K562 (cell line): ENCODE measurements at regions not wholly inside any gene's neighbourhood (a gene's known extent, or its start where the extent isn't known, plus 50 kb on each side); places are given as distances from the start of the nearest gene placed in this dataset.
A peak's percentile ranks its signal among the peaks of the same experiment; 100 is the strongest.

Experiments
- ATAC-seq: fragments of 200-7000 bp; cut with Tn5 transposase; 3 replicates; pipeline ENCODE4 v1.9.1; 2020; ENCODE audit warnings: moderate library complexity
- BruUV-seq: library from RNA; stranded (reverse); fragments of 400-500 nt; replicated peaks from 2 replicates; lab custom pipeline; 2021; lab: Mats Ljungman, UMichigan
- CTCF ChIA-PET: fragments of 300-600 bp; formaldehyde crosslinking; extraction: SDS; loops from one replicate; lab custom pipeline; 2021; ENCODE audit warnings: low intra/inter-chr PET ratio; lab: Yijun Ruan, JAX
- POLR2A ChIA-PET: fragments of 300-600, 350-650 bp; sonication (Branson Sonifier 250); formaldehyde crosslinking; extraction: SDS; loops from one replicate; lab custom pipeline; 2021; ENCODE audit warnings: antibody characterized with exemption, inconsistent platforms; lab: Yijun Ruan, JAX
- DNase-seq, 4 experiments: peaks; one replicate each; pipeline versions ENCODE4 v3.0.0 to v3.0.0-alpha.2; 2011 to 2018; ENCODE audit warnings: low spot score in 3 of 4, mixed read lengths in 3 of 4; ENCODE audit errors: extremely low read depth in 1 of 4
- FAIRE-seq: peaks from 2 replicates; lab custom pipeline; 2011; peaks lifted over from hg19 to GRCh38; lab: Jason Lieb, UNC
- H2AFZ ChIP-seq: 2 replicates; pipeline ENCODE4 v1.6.0; 2011; ENCODE audit warnings: low read depth, low read length, control low read depth, inconsistent platforms
- H3K27ac ChIP-seq: fragments of 200-600 bp; 3 replicates; pipeline ENCODE4 v1.8.0; 2011; ENCODE audit warnings: low read depth, mild to moderate bottlenecking, control low read depth, inconsistent platforms, low read length, moderate library complexity, mixed read lengths; ENCODE audit errors: extremely low read depth
- H3K27me3 ChIP-seq, 2 experiments: fragments of 300-600 bp in 1 of 2; 2 replicates in 1 of 2; 3 replicates in 1 of 2; pipeline versions ENCODE4 v1.6.0 to v1.8.0; 2011; ENCODE audit warnings: inconsistent platforms in 2 of 2, low read length in 2 of 2, mild to moderate bottlenecking in 1 of 2, mixed read lengths in 1 of 2, moderate library complexity in 1 of 2; ENCODE audit not compliant: control insufficient read depth in 2 of 2, insufficient read depth in 2 of 2
- H3K36me3 ChIP-seq: fragments of 300-600 bp; 3 replicates; pipeline ENCODE4 v1.8.0; 2011; ENCODE audit warnings: mild to moderate bottlenecking, low read length, inconsistent platforms; ENCODE audit not compliant: control insufficient read depth, insufficient read depth
- H3K4me1 ChIP-seq, 2 experiments: fragments of 200-600 bp in 1 of 2; replicated peaks in 1 of 2; 2 replicates in 1 of 2; 3 replicates in 1 of 2; pipeline versions ENCODE4 v1.5.1 to v1.8.0; 2011; ENCODE audit warnings: inconsistent platforms in 2 of 2, low read length in 2 of 2, mild to moderate bottlenecking in 1 of 2, mixed read lengths in 1 of 2, moderate library complexity in 1 of 2; ENCODE audit not compliant: control insufficient read depth in 2 of 2, insufficient read depth in 2 of 2
- H3K4me2 ChIP-seq: 2 replicates; pipeline ENCODE4 v1.6.1; 2011; ENCODE audit warnings: low read length, control low read depth, inconsistent platforms, mixed read lengths; ENCODE audit not compliant: insufficient read depth
- H3K4me3 ChIP-seq: fragments of 200-600 bp; sonication (generic), shearing (Covaris generic); 2 replicates; pipeline ENCODE4 v1.5.1; 2016; ENCODE audit warnings: control low read depth, inconsistent platforms
- H3K79me2 ChIP-seq: fragments of 200-600 bp; 3 replicates; pipeline ENCODE4 v1.8.0; 2011; ENCODE audit warnings: low read length, inconsistent platforms; ENCODE audit not compliant: control insufficient read depth, insufficient read depth
- H3K9ac ChIP-seq, 2 experiments: 2 replicates each; pipeline versions ENCODE4 v1.6.0 to v1.6.1; 2011; ENCODE audit warnings: low read depth in 2 of 2, low read length in 2 of 2, control low read depth in 1 of 2, inconsistent platforms in 1 of 2, mild to moderate bottlenecking in 1 of 2, mixed read lengths in 1 of 2; ENCODE audit not compliant: insufficient read depth in 1 of 2
- H3K9me1 ChIP-seq: one replicate; pipeline ENCODE4 v1.6.0; 2011; ENCODE audit warnings: inconsistent platforms, mild to moderate bottlenecking, low read length, moderate library complexity; ENCODE audit not compliant: control insufficient read depth, insufficient read depth
- H3K9me3 ChIP-seq: replicated peaks from 2 replicates; pipeline ENCODE4 v1.5.1; 2011; ENCODE audit warnings: low read depth, low read length, inconsistent platforms; ENCODE audit not compliant: control insufficient read depth, insufficient read depth
- H4K20me1 ChIP-seq: replicated peaks from 2 replicates; pipeline ENCODE4 v1.6.1; 2011; ENCODE audit warnings: low read length, inconsistent platforms, mixed read lengths; ENCODE audit not compliant: control insufficient read depth, insufficient read depth
- BRCA1 ChIP-seq, 2 experiments: fragments of 450-650 bp in 1 of 2; sonication (generic) in 1 of 2; formaldehyde crosslinking in 1 of 2; IDR thresholded peaks; 2 replicates each; pipeline versions ENCODE4 v1.5.0 to v1.6.1; 2017 to 2020; ENCODE audit warnings: mild to moderate bottlenecking in 1 of 2, missing genetic modification reagents in 1 of 2
- GABPB1 ChIP-seq: sonication (generic); formaldehyde crosslinking; IDR thresholded peaks from 2 replicates; pipeline ENCODE4 v1.8.0; 2022; ENCODE audit warnings: mild to moderate bottlenecking, missing genetic modification reagents
- RFX1 ChIP-seq: fragments of 450-650 bp; IDR thresholded peaks from 2 replicates; pipeline ENCODE4 v1.6.1; 2016; ENCODE audit warnings: mild to moderate bottlenecking, moderate library complexity
- STAT5B ChIP-seq: fragments of 250-450 bp; sonication (Bioruptor Pico); IDR thresholded peaks from 2 replicates; pipeline ENCODE4 v1.8.0; 2021; ENCODE audit warnings: mild to moderate bottlenecking, inconsistent platforms
- ZNF263 ChIP-seq: sonication (generic); formaldehyde crosslinking; IDR thresholded peaks from 2 replicates; pipeline ENCODE4 v1.8.0; 2022; ENCODE audit warnings: mild to moderate bottlenecking, missing genetic modification reagents, borderline replicate concordance
- in situ Hi-C: fragments of 300-500 bp; cut with MboI; formaldehyde crosslinking; loops from 4 replicates; pipeline ENCODE4 v1.15.0; 2018; ENCODE audit warnings: inconsistent platforms, mixed read lengths
- intact Hi-C: fragments of 100-400 bp; cut with micrococcal nuclease; formaldehyde crosslinking; loops from 2 replicates; pipeline ENCODE4 v1.14.2; 2022
- TF ChIP-seq, protein P1 (sequence below): IDR thresholded peaks from 2 replicates; pipeline ENCODE4 v1.6.1; 2014; ENCODE audit warnings: antibody characterized with exemption
- TF ChIP-seq, protein P2 (sequence below): fragments of 250-450 bp; sonication (Bioruptor Pico); IDR thresholded peaks from 2 replicates; pipeline ENCODE4 v1.5.0; 2020; ENCODE audit warnings: mild to moderate bottlenecking, borderline replicate concordance
- TF ChIP-seq, protein P3 (sequence below): sonication (generic); formaldehyde crosslinking; IDR thresholded peaks from 2 replicates; pipeline ENCODE4 v1.8.0; 2022; ENCODE audit warnings: missing genetic modification reagents, mild to moderate bottlenecking, borderline replicate concordance
- TF ChIP-seq, protein P4 (sequence below): fragments of 250-450 bp; sonication (Bioruptor Pico); IDR thresholded peaks from 2 replicates; pipeline ENCODE4 v1.5.1; 2021; ENCODE audit warnings: mild to moderate bottlenecking

DNA sequence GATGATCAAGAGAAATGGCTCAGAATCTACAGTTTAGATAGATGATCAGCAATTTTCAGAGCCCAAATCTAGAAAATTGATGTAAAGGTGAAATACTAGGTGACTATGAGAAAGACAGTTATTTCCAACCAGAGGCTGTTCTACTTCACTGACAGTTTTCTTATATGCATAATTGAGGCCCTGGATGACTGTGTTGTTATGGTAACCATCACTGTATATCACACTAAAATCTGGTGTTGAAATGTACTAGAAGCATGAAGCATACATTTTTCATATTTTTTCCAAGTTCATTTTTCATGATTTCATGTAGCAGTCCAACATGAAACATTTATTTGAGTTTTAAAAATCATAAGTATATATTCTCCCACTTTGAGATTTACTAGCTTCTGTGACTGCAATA, 87.4 kb downstream of the ATXN3L start:
- POLR2A ChIA-PET: no interaction called here

DNA sequence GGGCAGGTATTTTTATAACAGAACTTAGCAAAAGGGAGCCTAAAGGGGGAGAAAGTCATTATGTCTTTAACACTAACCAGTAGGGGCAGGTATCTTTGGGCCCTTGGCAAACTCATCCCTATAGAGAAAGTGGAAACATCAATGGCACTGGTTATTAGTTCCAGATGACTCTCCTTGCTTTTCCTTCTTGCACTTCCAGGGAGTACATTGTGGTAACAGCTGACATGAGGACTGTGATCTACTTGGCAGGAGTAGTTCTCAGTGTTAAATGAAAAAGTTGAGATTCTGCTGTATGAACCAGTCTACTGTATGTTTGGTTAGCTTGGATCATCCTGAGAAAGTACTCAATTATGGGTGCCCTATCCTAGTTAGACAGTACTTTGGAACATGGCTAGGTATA, 93.6 kb downstream of the ATXN3L start:
- DNase-seq (no peak), FAIRE-seq (no peak), ATAC-seq (no peak)
- in situ Hi-C loops: no loop called here
- H3K36me3 ChIP-seq: no peaks in the 10 kb centered on the region
- intact Hi-C loops: no loop called here
- H3K9ac ChIP-seq: no peak overlapping the region
- no TSS peak for BruUV-seq
- no peaks in the 10 kb centered on the region for H3K27me3 ChIP-seq
- no peaks in the 10 kb centered on the region for H3K79me2 ChIP-seq
- H3K9me1 ChIP-seq: no peaks in the 10 kb centered on the region
- no peak overlapping the region for H2AFZ ChIP-seq
- H3K4me2 ChIP-seq: no peak overlapping the region
- no peak overlapping the region for H3K27ac ChIP-seq
- H3K4me1 ChIP-seq: no peaks in the 10 kb centered on the region; a peak in 1 of 5 replicates
- H3K9me3 ChIP-seq: no peaks in the 10 kb centered on the region
- H4K20me1 ChIP-seq: no peaks in the 10 kb centered on the region
- CTCF ChIA-PET: no interaction called here
- POLR2A ChIA-PET: interaction anchor here (1.0 kb wide), 1 partner anchor 243 kb away, joined by 3 read pairs; no protein-coding TSS in a partner anchor
- H3K4me3 ChIP-seq: no peak overlapping the region
- no peak for TF ChIP-seq BRCA1 (IDR thresholded peaks at IDR 0.05)
- no peak for TF ChIP-seq BRCA1 (CRISPR knock-in tag; IDR thresholded peaks at IDR 0.05)
- TF ChIP-seq ZNF263 (CRISPR knock-in tag): no peak
- TF ChIP-seq, protein P1, sequence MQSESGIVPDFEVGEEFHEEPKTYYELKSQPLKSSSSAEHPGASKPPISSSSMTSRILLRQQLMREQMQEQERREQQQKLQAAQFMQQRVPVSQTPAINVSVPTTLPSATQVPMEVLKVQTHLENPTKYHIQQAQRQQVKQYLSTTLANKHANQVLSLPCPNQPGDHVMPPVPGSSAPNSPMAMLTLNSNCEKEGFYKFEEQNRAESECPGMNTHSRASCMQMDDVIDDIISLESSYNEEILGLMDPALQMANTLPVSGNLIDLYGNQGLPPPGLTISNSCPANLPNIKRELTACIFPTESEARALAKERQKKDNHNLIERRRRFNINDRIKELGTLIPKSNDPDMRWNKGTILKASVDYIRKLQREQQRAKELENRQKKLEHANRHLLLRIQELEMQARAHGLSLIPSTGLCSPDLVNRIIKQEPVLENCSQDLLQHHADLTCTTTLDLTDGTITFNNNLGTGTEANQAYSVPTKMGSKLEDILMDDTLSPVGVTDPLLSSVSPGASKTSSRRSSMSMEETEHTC: no peak
- TF ChIP-seq GABPB1 (CRISPR knock-in tag): no peak
- TF ChIP-seq, protein P2, sequence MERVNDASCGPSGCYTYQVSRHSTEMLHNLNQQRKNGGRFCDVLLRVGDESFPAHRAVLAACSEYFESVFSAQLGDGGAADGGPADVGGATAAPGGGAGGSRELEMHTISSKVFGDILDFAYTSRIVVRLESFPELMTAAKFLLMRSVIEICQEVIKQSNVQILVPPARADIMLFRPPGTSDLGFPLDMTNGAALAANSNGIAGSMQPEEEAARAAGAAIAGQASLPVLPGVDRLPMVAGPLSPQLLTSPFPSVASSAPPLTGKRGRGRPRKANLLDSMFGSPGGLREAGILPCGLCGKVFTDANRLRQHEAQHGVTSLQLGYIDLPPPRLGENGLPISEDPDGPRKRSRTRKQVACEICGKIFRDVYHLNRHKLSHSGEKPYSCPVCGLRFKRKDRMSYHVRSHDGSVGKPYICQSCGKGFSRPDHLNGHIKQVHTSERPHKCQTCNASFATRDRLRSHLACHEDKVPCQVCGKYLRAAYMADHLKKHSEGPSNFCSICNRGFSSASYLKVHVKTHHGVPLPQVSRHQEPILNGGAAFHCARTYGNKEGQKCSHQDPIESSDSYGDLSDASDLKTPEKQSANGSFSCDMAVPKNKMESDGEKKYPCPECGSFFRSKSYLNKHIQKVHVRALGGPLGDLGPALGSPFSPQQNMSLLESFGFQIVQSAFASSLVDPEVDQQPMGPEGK: no peak
- no peak for TF ChIP-seq STAT5B (CRISPR knock-in tag)
- TF ChIP-seq, protein P3, sequence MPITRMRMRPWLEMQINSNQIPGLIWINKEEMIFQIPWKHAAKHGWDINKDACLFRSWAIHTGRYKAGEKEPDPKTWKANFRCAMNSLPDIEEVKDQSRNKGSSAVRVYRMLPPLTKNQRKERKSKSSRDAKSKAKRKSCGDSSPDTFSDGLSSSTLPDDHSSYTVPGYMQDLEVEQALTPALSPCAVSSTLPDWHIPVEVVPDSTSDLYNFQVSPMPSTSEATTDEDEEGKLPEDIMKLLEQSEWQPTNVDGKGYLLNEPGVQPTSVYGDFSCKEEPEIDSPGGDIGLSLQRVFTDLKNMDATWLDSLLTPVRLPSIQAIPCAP: no peak

More for the DNA sequence above, 87.4 kb downstream of the ATXN3L start:
- no peaks in the 10 kb centered on the region for H3K36me3 ChIP-seq
- TF ChIP-seq, protein P4, sequence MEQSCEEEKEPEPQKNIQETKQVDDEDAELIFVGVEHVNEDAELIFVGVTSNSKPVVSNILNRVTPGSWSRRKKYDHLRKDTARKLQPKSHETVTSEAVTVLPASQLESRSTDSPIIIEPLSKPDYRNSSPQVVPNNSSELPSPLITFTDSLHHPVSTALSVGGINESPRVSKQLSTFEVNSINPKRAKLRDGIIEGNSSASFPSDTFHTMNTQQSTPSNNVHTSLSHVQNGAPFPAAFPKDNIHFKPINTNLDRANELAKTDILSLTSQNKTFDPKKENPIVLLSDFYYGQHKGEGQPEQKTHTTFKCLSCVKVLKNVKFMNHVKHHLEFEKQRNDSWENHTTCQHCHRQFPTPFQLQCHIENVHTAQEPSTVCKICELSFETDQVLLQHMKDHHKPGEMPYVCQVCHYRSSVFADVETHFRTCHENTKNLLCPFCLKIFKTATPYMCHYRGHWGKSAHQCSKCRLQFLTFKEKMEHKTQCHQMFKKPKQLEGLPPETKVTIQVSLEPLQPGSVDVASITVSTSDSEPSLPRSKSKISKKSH (CRISPR knock-in tag): no peak
- peak; percentile 70 for TF ChIP-seq RFX1
- H3K4me2 ChIP-seq: no peak overlapping the region
- H3K27me3 ChIP-seq: no peaks in the 10 kb centered on the region
- H3K4me1 ChIP-seq: peaks cover 0 to 16% of the 10 kb centered on the region in 2 experiments; a peak in 4 of 5 replicates
- CTCF ChIA-PET: no interaction called here
- ATAC-seq (no peak), DNase-seq (no peak), FAIRE-seq (no peak)
- no peak overlapping the region for H2AFZ ChIP-seq
- intact Hi-C loops: no loop called here
- H3K4me3 ChIP-seq: no peak overlapping the region
- H3K9me3 ChIP-seq: no peaks in the 10 kb centered on the region
- H4K20me1 ChIP-seq: no peaks in the 10 kb centered on the region
- no peak overlapping the region for H3K27ac ChIP-seq
- H3K9me1 ChIP-seq: no peaks in the 10 kb centered on the region
- no peaks in the 10 kb centered on the region for H3K79me2 ChIP-seq
- in situ Hi-C loops: no loop called here
- BruUV-seq: no TSS peak
- no peak overlapping the region for H3K9ac ChIP-seq
